22Rv1 (cell line): ENCODE measurements at regions not wholly inside any gene's neighbourhood (a gene's known extent, or its start where the extent isn't known, plus 50 kb on each side); places are given as distances from the start of the nearest gene placed in this dataset.

Experiments
- ZFX ChIP-seq: fragments of 450-650 bp; IDR thresholded peaks from 2 replicates; pipeline ENCODE4 v1.6.1; 2017; ENCODE audit warnings: antibody characterized with exemption, borderline replicate concordance
- TF ChIP-seq, protein P1 (sequence below): fragments of 450-650 bp; IDR thresholded peaks from 2 replicates; pipeline ENCODE4 v1.5.1; 2017; ENCODE audit warnings: mild to moderate bottlenecking

DNA sequence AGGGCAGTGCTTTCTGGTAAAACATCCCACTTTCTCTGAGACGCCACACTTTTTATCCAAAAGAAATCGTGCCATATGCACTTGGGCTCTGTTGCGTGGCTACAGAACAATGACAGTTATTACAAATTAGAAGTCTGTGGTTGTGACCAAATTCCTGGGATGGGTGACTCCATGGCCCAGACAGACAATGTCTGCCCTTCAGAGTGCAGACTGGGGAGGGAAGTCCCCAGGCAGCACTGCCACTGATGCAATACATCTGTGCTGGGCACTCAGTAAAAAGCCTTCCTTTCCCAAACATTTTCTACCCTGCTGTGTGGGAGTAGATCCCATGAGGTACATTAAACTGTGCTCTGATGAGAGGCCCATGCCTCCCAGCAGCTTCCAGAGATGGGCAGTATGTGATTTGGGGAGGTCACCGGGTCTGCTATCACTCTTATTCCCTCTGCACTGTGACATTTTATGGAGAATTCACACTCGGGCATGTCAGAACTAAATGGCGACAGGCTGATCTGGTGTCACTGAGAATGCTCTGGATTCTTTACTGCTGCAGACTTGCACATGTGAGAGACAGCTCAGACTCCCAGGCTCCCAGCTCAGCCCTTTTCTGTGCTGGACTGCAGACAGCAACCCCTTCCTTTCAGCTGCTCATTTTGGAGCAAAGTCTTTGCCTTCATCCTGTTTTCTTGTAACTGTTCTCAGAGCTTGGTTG is 243.5 kb upstream of the ZNF32 start:
- TF ChIP-seq, protein P1, sequence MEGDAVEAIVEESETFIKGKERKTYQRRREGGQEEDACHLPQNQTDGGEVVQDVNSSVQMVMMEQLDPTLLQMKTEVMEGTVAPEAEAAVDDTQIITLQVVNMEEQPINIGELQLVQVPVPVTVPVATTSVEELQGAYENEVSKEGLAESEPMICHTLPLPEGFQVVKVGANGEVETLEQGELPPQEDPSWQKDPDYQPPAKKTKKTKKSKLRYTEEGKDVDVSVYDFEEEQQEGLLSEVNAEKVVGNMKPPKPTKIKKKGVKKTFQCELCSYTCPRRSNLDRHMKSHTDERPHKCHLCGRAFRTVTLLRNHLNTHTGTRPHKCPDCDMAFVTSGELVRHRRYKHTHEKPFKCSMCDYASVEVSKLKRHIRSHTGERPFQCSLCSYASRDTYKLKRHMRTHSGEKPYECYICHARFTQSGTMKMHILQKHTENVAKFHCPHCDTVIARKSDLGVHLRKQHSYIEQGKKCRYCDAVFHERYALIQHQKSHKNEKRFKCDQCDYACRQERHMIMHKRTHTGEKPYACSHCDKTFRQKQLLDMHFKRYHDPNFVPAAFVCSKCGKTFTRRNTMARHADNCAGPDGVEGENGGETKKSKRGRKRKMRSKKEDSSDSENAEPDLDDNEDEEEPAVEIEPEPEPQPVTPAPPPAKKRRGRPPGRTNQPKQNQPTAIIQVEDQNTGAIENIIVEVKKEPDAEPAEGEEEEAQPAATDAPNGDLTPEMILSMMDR, result no peak
- TF ChIP-seq ZFX, result no peak
